ENCODE measurements at regions not wholly inside any gene's neighbourhood (a gene's known extent, or its start where the extent isn't known, plus 50 kb on each side); places are given as distances from the start of the nearest gene placed in this dataset.

GRCh38 chr3:73687106-73688004 lies 62.6 kb upstream of the PDZRN3 start:
- TF ChIP-seq SPI1 (IDR thresholded peaks at IDR 0.05; ENCODE audit: low read depth, low read length) = no peak
- DNase-seq (ENCODE audit: insufficient read length, low spot score) = no peak
- no peak for FAIRE-seq

- no peak for TF ChIP-seq SPI1 (IDR thresholded peaks at IDR 0.05; ENCODE audit: low read depth, low read length)
- TF ChIP-seq TAF1 (IDR thresholded peaks at IDR 0.05; ENCODE audit: low read depth, low read length) = no peak
- TF ChIP-seq PAX5 (IDR thresholded peaks at IDR 0.05; ENCODE audit: insufficient read depth, low read length, severe bottlenecking) = no peak
- no peak for TF ChIP-seq POU2F2 (IDR thresholded peaks at IDR 0.05; ENCODE audit: low read depth, low read length)
- no peak for TF ChIP-seq POLR2AphosphoS5 (IDR thresholded peaks at IDR 0.05; ENCODE audit: low read depth, low read length)
- TF ChIP-seq POLR2A (IDR thresholded peaks at IDR 0.05; ENCODE audit: low read depth, low read length) = no peak
- DNase-seq (ENCODE audit: insufficient read length, low spot score) (no peak), FAIRE-seq (no peak)
Measured at GRCh38 chr3:73685061-73685460, 60.3 kb upstream of the PDZRN3 start.

- TF ChIP-seq POLR2AphosphoS5 (IDR thresholded peaks at IDR 0.05; ENCODE audit: low read depth, low read length) (no peak), TAF1 (IDR thresholded peaks at IDR 0.05; ENCODE audit: low read depth, low read length) (no peak), PAX5 (IDR thresholded peaks at IDR 0.05; ENCODE audit: insufficient read depth, low read length, severe bottlenecking) (no peak)
- DNase-seq (ENCODE audit: insufficient read length, low spot score) (no peak), FAIRE-seq (no peak)
Measured at GRCh38 chr3:73683706-73684105, 59.0 kb upstream of the PDZRN3 start.

- DNase-seq (ENCODE audit: insufficient read length, low spot score) = no peak
- no peak for FAIRE-seq
- no peak for TF ChIP-seq PAX5 (IDR thresholded peaks at IDR 0.05; ENCODE audit: insufficient read depth, low read length, severe bottlenecking)
- TF ChIP-seq TAF1 (IDR thresholded peaks at IDR 0.05; ENCODE audit: low read depth, low read length) = no peak
- TF ChIP-seq POLR2A (IDR thresholded peaks at IDR 0.05; ENCODE audit: low read depth, low read length) = no peak
- no peak for TF ChIP-seq SPI1 (IDR thresholded peaks at IDR 0.05; ENCODE audit: low read depth, low read length)
- no peak for TF ChIP-seq POLR2AphosphoS5 (IDR thresholded peaks at IDR 0.05; ENCODE audit: low read depth, low read length)
- TF ChIP-seq POU2F2 (IDR thresholded peaks at IDR 0.05; ENCODE audit: low read depth, low read length) = no peak
Measured at GRCh38 chr3:73681610-73682009, 56.9 kb upstream of the PDZRN3 start.

- no peak for FAIRE-seq
- TF ChIP-seq POLR2AphosphoS5 (IDR thresholded peaks at IDR 0.05; ENCODE audit: low read depth, low read length) = no peak
- no peak for TF ChIP-seq SPI1 (IDR thresholded peaks at IDR 0.05; ENCODE audit: low read depth, low read length)
- TF ChIP-seq PAX5 (IDR thresholded peaks at IDR 0.05; ENCODE audit: insufficient read depth, low read length, severe bottlenecking) = no peak
- no peak for TF ChIP-seq POU2F2 (IDR thresholded peaks at IDR 0.05; ENCODE audit: low read depth, low read length)
- TF ChIP-seq TAF1 (IDR thresholded peaks at IDR 0.05; ENCODE audit: low read depth, low read length) = no peak
- TF ChIP-seq POLR2A (IDR thresholded peaks at IDR 0.05; ENCODE audit: low read depth, low read length) = no peak
Measured at GRCh38 chr3:73681198-73681597, 56.5 kb upstream of the PDZRN3 start.

GRCh38 chr3:73680391-73681095 lies 55.8 kb upstream of the PDZRN3 start:
- FAIRE-seq (no peak), DNase-seq (ENCODE audit: insufficient read length, low spot score) (no peak)
- no peak for TF ChIP-seq POLR2AphosphoS5 (IDR thresholded peaks at IDR 0.05; ENCODE audit: low read depth, low read length)
- TF ChIP-seq POLR2A (IDR thresholded peaks at IDR 0.05; ENCODE audit: low read depth, low read length) = no peak
- no peak for TF ChIP-seq POU2F2 (IDR thresholded peaks at IDR 0.05; ENCODE audit: low read depth, low read length)
- no peak for TF ChIP-seq TAF1 (IDR thresholded peaks at IDR 0.05; ENCODE audit: low read depth, low read length)
- no peak for TF ChIP-seq SPI1 (IDR thresholded peaks at IDR 0.05; ENCODE audit: low read depth, low read length)
- TF ChIP-seq PAX5 (IDR thresholded peaks at IDR 0.05; ENCODE audit: insufficient read depth, low read length, severe bottlenecking) = no peak

More at GRCh38 chr3:73681198-73681597, 56.5 kb upstream of the PDZRN3 start:
- no peak for DNase-seq (ENCODE audit: insufficient read length, low spot score)

- FAIRE-seq (no peak), DNase-seq (ENCODE audit: insufficient read length, low spot score) (no peak)
- TF ChIP-seq POLR2A (IDR thresholded peaks at IDR 0.05; ENCODE audit: low read depth, low read length) = no peak
- no peak for TF ChIP-seq TAF1 (IDR thresholded peaks at IDR 0.05; ENCODE audit: low read depth, low read length)
- no peak for TF ChIP-seq PAX5 (IDR thresholded peaks at IDR 0.05; ENCODE audit: insufficient read depth, low read length, severe bottlenecking)
- no peak for TF ChIP-seq SPI1 (IDR thresholded peaks at IDR 0.05; ENCODE audit: low read depth, low read length)
- no peak for TF ChIP-seq POU2F2 (IDR thresholded peaks at IDR 0.05; ENCODE audit: low read depth, low read length)
- no peak for TF ChIP-seq POLR2AphosphoS5 (IDR thresholded peaks at IDR 0.05; ENCODE audit: low read depth, low read length)
Measured at GRCh38 chr3:73677336-73678024, 52.7 kb upstream of the PDZRN3 start.

Measured in GM12891 (cell line).